NCI-H510A treated with DMSO at 0.1 percent for 48 hours (cell line): ENCODE measurements at regions not wholly inside any gene's neighbourhood (a gene's known extent, or its start where the extent isn't known, plus 50 kb on each side); places are given as distances from the start of the nearest gene placed in this dataset.
"Not testable (repeated sequence)": the region's sequence is repeated elsewhere in the genome, so short reads cannot be mapped to it uniquely, and the experiment has no call there.

ENCODE experiments used
- DNase-seq: peaks from one replicate; lab custom pipeline; 2025; lab: John Stamatoyannopoulos, UW

DNA sequence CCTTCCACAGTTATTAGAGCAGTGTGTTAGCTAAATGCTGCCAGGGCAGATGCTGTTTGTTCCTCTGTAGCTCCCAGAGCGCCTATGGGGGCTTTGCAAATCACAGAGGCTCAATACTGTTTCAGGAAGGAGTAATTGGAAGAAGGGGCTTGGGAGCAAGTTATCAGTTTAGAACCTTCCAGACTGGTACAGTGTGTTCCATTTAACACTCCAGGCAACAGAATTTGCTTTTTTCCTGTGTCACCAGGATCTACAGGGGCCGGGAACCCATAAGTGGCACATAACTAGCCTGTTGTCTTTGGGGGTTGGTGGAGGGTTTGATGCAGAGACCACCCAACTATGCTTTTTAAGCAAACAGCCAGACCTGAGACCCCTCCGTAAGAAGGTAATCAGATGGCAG is 307.3 kb upstream of the KCNN2 start:
- no peak for DNase-seq

DNA sequence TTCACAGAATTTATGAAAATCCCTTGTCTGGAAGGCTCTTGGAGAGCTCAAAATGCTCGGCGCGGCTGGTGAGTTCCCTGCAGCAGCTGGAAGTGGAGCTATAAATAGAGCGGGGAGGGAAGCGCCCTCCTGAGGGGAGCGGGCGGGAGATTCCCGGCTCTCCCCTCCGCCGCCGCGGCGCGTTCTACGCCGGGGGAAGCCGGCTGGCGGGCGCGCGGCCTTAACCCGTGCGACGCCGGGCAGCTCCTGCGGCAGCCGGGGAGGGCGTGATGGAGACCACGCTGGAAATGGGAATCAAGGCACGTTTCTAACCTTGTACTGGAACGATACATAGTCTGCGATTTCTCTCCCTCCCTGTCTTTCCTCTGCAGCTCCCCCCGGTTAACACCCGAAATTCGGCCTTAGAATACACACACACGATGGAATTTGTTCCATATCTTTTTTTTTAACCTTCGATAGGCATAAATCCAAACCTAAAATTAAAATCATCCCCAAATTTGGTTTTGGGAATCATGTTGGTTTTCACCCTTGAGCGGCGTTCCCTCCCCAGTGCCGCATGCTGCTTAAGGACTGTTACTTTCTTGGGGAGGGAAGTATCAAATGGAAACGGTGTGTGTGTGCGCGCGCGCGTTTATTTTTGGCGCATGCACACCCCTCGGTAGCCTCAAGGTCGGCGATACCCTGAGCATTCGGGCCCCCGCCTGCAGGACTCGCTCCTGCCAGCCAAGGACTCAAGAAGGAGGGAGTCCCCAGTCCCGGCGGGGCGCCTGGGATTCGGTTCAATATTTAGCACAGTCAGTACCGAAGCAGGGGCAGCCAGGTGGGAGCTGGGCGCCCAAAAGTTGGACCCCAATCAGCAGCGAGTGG is 306.3 kb upstream of the KCNN2 start:
- no peak for DNase-seq

DNA sequence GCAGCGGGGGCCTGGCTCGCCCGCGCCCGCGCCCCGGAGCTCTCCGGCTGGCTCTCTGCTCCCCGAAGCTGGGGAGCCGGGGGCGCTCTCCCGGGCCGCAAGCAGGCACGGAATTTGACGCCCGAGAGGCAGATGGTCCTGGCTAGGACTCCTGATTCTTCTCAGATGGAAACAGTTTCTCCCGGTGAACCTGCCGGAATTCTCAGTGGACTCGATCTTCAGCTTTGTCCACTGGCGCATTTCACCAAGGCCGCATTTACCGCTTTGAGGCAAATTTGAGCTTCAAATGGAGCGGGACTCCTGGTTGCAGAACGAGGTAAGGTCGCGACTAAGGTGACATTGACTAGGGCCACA is 305.7 kb upstream of the KCNN2 start:
- DNase-seq: no peak

DNA sequence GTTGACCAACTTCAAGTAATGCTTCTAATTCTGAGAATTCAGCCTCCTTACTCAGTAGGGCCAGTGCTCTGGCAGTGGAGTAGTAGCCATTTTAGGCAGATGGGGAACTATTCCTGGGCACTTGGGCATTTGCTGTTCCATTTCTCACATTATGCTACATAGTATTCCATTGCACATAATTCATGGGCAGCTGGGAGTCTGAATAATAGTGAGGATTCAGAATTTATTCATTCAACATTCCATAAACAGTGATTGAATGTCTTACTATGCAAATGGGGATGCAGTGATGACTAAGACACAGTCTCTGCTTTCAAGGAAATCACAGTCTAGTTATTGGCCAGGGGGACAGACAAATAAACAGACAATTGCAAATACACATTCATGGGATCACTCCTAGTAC is 301.0 kb upstream of the KCNN2 start:
- DNase-seq: no peak

DNA sequence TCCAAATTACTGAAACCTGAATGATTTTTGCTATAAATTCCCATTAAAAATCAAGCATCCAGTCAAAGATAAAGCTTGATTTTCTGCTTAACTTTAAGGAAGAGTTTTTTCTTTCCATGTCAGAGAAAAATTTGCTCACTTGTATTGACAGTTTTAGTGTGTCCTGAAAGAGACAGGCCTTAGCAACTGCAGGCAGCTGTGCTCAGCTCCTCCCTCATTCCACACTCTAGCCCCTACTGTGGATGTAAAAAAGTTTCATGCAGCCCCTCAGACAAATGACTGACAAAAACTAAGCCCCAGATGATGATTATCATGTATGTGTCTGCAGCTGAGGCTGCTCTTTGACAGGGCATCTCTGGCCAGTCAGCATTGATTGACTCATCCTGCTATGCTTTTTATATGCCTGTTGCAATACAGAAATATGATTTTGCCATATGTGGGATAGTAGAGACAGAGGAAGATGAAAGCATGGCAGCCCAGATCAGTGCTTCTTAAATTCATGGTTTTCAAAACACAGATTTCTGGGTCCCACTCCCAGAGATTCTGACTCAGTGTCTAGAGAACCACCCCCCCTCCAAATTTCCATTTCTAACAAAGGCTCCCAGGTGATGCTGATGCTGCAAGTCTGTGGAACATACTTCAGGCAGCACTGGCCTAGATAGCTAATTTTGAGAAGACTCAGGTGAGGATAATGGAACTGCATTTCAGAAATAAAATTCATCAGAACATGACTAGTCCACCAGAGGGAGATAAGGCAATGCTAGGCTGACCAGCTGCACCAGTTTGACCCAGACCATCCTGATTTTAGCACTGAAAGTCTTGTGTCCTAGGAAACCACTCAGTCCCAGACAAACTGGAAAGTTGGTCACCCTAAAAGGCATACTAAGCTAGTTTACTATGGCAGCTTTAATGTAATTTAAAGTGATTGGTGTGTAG is 298.7 kb upstream of the KCNN2 start:
- DNase-seq: no peak

DNA sequence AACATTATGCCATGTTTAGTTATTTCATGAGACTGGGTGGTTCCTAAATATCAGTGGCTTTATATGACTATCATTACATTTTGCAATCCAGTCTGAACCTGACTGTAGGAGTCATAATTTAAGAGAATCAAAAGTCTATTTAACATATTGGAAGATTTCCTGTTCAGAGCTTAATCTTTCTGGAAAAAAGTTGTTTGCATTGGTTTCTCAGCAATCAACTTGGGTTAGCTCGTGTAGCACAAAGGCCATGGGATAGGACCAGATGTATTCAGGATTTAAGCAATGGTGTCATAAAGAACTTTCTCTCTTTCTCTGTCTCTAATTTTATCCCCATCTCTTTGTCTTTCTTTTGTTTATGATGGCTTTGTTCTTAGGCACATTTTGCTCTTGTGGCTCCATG is 296.0 kb upstream of the KCNN2 start:
- no peak for DNase-seq

DNA sequence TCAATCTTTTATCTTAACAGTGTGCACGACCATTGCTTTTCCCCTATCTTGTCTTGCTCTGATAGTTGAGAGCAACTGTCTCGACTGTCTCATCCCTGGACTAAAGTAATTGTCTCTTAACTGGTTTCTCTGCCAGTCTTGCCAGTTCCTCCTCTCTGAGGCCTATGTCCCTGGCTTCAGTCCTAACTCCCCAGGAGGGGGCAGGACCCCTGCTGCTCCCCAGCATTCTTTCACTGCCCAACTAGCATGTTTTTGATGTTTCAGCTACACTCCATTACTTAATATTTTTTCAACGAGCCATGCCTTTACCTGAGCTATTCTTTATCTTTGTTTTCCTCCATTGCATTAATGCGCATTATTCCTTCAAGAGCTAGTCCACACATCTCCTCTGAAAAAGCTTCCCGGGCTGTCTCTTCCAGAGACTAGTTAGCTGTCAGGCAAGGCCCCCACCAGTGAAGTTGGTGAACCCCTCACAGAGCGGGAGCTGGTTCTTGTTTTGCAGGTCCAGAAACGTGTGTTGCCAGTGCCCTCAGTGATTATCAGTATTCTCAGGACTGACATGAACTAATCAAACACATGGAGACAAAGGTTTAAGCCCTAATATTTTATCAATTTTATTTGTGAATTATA is 291.7 kb upstream of the KCNN2 start:
- DNase-seq: no peak

DNA sequence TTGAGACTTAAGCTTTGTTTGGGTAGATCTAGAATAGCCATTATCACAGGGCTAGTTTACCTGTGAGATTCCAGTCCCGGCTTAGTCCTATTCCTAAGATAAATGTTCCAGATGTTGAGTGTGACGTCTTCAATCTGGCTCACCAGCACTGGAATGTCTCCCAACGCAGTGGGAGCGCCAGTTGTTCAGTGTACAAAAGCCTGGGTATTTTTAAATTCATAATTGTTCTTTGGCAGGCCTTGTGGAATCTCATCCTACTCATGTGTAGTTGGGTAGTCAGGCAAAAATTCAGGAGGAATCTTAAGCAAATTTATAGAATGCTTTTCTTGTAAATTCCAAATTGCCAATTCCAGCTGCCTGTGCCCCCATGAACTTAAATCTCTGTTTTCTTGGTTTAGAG is 272.6 kb upstream of the KCNN2 start:
- DNase-seq: no peak

DNA sequence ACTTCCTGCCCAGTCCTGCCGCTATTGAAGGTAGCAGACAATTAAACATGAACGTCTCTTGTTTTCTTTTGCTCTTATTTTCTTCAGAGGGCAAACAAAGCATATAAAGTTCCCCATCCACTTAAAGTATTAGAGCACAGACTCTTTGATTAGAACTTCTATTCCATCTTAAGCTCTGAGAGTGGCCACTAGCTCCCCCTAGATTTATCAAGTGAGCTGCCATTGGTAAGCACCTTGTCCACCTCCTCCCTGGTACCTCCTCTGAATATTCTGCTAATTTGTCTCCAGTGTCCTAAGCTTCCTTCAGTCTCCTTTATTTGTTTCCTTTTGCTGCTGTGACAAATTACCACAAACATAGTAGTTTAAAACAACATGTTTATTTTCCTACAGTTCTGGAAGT is 264.3 kb upstream of the KCNN2 start:
- DNase-seq: no peak

DNA sequence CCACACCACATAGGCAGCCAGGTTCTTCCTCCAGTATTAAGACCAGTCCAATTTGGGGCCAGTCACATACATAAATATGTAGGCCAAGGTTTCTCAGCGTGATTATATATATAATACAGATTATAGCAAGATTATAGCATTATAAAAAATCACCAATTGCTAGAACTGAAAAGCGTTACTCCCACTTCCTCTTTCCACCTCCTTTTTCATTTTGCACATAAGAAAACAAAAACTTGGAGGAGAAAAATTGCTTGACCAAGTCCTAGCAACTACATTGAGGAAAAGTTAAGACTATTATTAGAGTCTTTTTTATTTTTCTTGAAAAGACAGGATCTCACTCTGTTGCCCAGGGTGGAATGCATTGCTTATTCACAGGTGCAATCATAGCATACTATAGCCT is 262.7 kb upstream of the KCNN2 start:
- DNase-seq: no peak

DNA sequence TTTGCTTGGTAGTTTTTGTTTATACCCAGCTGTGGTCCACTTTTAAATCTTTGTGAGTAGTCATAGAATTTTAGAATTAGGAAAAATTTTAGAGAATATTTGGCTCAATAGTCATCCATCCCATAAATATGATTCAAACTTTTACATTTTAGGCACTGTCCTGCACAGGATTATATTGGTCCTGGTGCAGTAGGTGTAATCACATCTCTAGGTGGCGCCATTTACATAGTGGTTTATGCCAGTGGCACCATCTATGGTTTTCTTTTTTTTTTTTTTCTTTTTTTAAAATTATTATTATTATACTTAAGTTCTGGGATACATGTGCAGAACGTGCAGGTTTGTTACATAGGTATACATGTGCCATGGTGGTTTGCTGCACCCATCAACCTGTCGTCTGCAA is 260.7 kb upstream of the KCNN2 start:
- DNase-seq: no peak

DNA sequence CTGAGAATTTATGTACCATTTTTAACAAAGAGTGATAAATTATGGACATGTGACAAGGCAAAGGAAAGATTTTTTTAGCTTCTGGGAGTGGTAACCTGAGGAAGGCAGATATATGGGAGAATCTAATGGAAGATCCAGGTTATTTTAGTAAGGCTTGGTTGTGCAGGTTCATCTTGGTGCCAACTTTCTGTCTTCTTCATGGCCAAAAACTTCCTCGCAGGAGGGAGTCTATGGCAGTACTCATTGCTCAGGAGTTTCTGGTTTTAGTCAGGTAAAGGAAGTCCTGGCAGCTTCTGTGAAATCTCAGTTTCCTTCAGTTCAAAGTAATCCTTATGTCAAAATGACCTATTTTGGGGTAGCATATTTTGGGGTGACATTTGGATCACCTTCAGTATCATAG is 248.3 kb upstream of the KCNN2 start:
- DNase-seq: no peak

DNA sequence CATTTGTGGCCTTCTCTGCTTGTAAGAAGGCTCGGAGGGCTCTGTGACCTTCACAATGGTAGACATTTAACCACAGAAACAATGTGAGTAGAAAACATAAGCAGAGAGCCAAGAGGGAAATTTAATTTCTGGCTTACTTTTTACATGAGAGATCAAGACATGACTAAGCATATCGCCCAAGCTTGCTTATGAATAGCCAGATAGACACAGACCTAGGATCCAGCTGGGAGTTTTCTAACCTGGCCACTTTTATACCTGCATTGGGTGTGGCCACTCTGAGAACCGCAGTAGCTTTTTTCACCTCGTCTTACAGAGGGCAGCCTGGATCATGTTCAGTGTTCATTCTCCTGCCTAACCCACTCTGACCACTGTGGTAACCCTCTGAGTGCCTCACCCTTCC is 244.9 kb upstream of the KCNN2 start:
- no peak for DNase-seq

DNA sequence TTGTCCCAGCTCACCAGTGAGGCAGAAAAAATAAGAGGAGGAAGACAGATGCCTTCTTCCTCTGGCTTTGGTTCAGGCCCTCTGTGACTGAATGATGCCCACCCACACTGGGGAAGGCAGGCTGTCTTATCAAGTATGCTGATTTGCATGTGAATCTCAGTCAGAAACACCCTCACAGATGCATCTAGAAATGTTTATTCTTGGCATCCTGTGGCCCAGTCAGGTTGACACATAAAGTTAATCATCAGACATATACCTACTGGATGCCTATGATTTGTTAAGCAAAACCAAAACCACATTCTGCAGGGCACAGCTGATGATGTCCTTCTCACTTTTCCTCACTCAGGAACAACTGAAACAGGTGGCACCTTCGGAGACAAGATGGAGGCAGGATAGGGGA is 243.4 kb upstream of the KCNN2 start:
- DNase-seq: no peak

DNA sequence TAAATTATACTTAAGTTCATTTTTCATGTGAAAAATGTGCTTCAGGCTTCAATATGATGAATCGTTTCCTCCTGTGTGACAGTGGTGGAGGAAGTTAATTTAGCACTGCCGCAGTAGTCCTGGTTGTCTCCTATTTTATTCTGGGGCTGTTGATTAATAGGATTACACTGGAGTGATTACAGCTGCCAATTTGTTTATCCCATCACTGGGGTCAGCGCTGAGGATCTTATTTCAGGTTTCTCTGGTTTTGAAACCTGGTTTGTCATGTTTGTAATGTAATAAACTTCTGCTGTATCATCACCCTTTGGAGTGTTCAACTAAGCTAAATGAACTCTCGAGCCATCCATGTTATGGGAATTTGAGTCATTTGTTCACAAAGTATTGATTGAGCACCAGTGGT is 241.7 kb upstream of the KCNN2 start:
- no peak for DNase-seq

DNA sequence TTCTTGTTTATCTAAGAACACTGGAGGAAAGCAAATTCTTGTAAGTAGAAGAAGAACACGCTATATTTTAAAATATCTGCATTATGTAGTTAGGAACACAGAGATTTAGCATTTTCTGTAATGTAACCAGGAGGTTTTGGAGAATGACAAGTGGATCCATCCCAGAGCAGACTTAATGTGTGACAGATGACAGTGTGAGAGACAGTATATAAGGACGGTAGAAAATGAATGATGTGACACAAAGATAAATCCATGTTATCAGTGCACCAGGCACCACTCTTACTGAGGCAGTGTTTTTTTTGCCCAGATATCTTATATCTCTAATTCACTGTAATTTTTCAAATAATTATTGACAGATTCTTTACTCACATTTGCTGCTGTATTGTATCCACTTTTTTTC is 239.0 kb upstream of the KCNN2 start:
- DNase-seq: no peak

DNA sequence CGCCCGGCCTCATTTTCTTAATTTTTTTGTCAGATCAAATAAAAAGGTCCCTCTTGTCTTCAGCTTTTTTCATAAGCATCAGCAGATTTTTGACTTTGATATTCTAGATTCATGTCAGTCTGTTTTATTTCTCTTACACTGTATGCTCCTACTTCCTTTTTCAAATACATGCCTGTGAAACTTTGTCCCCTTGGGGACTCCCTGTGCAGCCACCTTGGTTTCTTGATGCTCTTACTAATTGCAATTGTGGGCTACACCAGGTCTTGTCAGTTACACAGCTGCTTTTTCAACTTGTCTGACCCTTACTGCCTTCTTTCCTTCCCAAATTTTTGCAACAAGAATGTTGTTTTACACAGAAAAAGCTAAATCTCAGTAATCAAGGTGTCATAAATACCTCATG is 238.2 kb upstream of the KCNN2 start:
- DNase-seq: no peak

DNA sequence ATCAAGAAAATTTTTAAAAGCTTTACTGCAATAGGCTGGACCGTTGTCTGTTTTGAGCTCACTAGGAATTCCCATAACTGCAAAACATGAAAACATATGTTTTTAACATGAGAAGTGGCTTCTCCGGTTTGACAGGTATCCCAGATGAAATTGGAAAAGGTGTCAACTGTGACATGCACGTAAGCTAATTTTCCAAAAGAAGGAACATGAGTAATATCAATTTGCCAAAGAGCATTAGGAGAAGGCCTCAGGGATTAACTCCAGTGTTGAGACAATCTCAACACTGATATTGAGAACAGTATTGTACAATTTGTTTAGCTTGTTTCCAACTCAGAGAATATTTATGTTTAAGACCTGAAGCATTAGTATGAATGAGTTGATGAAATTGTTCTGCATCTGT is 215.5 kb upstream of the KCNN2 start:
- no peak for DNase-seq

DNA sequence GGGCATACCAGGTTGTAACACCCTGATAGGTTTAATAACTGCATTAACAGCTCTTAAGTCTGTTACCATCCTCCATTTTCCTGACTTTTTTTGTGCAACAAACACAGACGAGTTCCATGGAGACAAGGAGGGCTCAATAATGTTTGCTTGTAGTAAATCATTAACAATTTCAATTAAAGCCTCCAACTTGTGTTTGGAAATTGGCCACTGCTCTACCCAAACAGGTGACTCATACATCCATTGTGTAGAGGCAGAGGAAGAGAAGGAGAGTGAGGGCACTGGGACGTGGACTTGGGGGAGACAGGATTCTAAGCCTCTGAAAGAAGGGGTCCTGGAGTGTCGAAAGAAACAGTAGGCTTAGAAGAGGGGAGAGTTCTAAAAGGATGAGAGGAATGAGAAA is 213.6 kb upstream of the KCNN2 start:
- no peak for DNase-seq

DNA sequence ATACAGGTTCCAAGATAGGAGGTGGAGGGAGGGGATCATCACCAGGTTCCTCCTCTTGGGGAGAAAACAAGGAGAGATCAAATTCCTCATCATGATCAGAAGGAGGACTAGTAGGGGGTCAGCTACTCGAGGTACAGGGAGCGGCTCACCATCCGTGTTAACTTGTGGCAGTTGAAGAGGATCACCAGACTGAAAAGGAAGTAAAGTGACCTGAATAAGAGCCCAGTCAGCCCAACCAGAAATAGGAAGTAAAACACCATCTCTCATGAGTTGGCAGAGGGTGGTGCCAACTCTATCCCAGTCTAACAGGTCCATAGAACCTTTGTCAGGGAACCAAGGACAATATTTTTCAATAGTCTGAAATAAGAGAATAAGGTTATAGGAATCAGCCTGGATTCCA is 213.1 kb upstream of the KCNN2 start:
- not testable (repeated sequence) for DNase-seq

DNA sequence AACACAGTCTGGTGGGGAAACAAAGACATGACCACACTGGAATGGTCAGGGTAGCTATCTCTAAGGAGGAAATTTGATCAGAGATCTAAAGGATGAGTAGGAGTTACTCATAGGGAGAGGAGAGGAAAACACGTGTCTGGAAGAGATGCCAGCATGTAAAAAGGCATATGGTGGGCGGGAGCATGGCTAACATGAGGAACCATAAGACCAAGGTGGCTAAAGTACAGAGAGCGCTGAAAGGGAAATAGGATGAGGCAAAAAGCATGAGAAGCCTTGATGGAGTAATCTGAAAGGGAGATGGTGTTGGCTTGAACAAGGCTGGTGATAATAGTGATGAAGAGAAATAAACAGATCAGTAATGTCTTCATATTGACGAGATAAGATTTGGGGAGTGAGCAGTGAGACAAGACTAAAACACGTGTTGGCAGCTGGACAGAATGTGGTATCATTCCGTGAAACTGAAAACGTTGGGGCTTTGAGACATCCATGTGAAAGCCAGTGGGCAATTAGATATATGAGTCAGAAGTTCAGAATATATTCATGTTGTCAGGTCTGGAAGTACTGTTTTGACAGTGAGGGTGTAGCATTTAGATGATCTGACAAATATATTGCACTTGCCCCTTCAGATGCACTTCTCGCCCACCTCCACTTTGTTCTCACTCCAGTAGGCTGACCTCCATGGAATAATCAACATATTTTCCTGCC is 209.1 kb upstream of the KCNN2 start:
- no peak for DNase-seq

DNA sequence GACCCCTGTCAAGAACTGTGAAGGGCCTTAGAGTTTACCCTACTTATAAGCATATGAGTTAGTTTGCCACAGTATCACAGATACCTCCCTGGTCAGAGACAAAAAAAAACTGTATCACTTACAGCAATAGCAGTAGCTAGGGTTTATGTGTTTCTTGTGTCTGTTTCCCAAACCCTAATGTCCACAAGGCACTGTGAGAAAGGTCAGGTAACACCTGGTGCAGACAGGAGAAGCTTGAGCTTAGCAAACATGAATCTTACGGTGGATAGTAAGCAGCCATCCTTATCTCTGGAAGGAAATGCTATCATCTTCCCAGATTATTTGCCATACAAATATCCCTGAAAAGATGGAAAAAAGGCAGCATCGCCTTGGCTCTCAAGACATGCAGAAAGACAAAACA is 208.5 kb upstream of the KCNN2 start:
- no peak for DNase-seq
